ENCODE measurements at regions not wholly inside any gene's neighbourhood (a gene's known extent, or its start where the extent isn't known, plus 50 kb on each side); places are given as distances from the start of the nearest gene placed in this dataset.

DNA sequence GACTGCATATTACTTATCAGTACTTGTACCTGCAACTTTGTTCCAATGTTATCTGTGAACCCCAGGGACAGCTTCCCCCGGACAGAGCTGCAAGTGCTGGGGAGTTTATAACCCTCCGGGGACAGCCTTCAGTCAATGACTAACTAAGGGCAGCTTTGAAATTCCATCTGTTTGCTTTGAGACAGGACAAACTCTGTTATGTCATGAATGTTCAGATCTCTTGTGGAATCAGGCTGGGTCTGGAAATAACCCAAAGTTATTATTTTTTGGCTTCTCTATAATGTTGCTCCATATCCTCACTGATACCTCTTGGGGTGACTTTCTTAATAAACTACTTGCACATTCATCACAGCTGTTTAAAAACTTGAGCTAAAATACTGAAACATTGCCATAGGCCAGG lies 617.5 kb upstream of the TLE4 start:
- TF ChIP-seq, protein P1, sequence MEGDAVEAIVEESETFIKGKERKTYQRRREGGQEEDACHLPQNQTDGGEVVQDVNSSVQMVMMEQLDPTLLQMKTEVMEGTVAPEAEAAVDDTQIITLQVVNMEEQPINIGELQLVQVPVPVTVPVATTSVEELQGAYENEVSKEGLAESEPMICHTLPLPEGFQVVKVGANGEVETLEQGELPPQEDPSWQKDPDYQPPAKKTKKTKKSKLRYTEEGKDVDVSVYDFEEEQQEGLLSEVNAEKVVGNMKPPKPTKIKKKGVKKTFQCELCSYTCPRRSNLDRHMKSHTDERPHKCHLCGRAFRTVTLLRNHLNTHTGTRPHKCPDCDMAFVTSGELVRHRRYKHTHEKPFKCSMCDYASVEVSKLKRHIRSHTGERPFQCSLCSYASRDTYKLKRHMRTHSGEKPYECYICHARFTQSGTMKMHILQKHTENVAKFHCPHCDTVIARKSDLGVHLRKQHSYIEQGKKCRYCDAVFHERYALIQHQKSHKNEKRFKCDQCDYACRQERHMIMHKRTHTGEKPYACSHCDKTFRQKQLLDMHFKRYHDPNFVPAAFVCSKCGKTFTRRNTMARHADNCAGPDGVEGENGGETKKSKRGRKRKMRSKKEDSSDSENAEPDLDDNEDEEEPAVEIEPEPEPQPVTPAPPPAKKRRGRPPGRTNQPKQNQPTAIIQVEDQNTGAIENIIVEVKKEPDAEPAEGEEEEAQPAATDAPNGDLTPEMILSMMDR (IDR thresholded peaks at IDR 0.05): no peak
- no peak for TF ChIP-seq POLR2A (IDR thresholded peaks at IDR 0.05)

Data from ovary (tissue), 3 donors.